ENCODE measurements at regions not wholly inside any gene's neighbourhood (a gene's known extent, or its start where the extent isn't known, plus 50 kb on each side); places are given as distances from the start of the nearest gene placed in this dataset.
"Not testable (repeated sequence)": the region's sequence is repeated elsewhere in the genome, so short reads cannot be mapped to it uniquely, and the experiment has no call there.

DNA sequence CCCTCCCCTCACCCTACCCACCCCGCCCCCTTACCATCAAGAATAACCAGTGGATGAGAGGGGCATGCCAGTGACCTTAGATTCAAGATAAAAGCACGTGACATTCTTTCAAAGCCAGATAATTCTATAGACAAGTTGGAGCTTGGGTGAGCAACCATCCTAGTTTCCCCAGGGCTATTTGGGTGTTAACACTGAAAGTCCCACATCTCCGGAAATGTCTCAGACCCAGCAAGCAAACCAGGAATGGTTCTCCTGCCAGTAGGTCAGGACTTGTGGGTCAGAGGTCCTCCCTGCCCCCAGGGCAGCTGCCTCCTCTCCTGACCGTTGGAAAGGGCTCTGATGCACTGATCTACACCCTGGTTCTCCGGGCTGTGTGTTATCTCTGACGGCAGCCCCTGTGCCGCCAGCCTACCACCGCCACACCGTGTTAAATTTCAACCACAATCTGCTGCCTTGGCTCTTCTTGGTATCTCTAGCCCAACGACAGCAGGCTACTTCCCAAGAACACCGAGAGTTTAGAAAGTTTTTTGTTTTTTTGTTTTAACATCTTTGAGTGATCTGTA lies 287.0 kb downstream of the BCL2L11 start:
- DNase-seq: not testable (repeated sequence)

DNA sequence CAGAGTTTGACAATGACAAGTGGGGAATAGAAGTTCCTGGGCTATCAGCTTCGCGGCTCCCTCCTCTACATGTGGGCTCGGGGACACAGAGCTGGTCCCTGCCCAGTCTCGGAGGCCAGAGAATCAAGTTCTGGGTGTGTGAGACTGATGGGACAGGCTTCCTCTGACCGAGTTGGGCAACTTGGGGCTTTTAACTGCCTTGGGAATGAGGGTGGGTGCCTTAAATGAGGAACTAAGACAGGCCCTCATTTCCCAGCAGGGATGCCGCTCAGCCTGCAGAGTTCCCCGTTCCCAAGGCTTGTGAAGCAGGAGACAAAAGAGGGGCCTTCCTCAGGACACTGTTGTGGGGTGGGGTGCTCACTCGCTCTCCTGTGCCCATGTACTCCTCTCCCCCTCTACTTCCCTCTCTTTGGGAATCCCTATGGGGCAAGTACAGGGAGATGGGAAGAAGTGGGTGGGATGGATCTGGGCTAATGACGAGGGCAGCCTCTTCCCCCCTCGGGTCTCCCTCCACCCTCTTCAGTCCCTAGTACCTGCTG lies 290.2 kb downstream of the BCL2L11 start:
- DNase-seq: not testable (repeated sequence)

DNA sequence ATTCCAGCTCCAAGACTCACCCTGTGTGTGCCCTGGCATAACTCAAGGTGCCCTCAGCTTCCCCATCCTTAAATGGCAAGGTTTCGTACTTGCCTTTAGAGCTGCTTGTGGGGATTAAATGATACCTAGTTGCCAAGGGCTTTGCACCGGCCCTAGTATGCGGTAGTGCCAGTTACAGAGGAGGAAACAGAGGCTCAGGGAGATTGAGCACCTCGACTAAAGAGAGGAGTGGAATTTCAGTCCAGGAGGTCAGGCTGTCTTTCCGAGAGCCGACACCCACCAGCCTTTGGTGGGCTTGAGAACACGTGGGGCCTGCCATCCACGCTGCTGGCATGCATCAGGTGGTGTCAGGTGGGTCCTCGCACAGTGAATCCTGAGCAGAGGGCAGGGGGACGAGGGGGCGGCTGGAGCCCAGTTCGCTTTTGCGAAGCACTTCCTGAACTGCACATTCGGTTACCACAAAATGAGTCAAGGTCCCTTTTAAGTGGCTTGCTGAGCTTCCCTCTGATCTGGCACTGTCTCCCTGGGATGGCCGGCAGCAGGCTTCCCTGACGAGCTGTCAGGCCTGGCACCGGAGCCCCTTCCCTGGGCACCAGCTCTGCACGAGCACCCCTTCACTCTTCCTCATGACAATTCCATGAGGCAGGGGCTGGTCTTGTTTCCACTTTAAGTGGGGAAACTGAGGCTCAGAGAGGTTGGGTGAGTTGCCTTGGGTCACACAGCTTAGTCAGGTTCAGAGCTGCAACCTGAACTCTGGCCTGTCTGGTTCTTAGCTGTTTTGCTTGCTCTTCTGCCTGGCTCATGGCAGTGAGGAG lies 291.4 kb downstream of the BCL2L11 start:
- DNase-seq: not testable (repeated sequence)

DNA sequence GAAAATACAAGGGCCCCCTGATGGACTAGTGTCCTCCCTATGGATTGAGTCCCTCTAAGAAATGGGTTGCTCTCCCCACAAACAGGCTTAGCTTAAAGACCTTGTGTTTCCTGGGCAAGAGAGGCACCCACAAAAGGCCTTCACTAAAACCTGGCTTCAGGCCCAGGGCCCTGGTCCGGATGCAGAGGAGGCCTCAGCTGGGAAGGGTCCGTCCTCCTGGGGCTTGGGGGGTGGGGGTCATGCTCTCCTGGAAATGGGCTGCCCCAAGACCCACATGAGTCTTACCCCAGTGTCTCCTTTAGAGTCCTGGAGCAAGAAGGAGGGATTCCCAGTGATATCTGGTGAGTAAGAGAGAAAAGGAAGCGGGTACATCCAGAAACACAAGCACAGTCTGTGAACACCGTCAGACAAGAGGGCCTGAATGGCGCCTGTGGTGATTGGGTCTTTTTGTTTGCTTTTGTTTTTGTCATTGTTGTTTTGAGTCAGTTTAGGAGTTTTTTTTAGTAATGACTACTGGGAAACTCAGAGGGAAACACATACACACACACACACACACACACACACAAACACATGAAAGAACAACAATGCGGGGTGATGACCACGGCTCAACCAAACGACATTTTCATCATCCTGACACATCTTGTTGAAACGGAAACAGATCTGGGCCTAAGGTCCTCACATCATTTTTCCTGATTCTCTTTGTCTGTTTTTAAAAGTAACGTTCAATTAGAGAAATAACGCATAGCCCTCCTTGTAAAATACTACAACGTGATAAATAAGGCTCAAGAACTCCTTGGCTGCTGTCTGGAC lies 292.3 kb downstream of the BCL2L11 start:
- not testable (repeated sequence) for DNase-seq

DNA sequence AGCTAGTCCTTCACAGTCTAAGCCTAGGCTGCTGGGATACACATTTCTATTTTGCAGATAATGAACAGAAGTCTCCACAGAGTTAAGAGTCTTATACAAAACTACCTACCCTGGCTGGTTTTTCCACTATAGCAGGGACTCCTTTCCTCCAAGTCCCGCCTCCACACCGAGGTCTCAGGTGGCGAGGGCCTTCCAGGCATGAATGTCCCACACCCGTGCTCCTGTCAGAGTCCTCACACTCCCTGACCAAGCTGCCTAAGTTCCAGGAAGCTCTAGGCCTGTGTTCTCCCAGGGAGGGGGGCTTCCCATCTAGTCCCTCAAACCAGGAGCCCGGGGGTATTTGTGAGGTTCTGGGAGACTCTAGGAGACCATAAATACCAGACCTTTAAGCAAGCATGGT lies 293.2 kb downstream of the BCL2L11 start:
- not testable (repeated sequence) for DNase-seq

DNA sequence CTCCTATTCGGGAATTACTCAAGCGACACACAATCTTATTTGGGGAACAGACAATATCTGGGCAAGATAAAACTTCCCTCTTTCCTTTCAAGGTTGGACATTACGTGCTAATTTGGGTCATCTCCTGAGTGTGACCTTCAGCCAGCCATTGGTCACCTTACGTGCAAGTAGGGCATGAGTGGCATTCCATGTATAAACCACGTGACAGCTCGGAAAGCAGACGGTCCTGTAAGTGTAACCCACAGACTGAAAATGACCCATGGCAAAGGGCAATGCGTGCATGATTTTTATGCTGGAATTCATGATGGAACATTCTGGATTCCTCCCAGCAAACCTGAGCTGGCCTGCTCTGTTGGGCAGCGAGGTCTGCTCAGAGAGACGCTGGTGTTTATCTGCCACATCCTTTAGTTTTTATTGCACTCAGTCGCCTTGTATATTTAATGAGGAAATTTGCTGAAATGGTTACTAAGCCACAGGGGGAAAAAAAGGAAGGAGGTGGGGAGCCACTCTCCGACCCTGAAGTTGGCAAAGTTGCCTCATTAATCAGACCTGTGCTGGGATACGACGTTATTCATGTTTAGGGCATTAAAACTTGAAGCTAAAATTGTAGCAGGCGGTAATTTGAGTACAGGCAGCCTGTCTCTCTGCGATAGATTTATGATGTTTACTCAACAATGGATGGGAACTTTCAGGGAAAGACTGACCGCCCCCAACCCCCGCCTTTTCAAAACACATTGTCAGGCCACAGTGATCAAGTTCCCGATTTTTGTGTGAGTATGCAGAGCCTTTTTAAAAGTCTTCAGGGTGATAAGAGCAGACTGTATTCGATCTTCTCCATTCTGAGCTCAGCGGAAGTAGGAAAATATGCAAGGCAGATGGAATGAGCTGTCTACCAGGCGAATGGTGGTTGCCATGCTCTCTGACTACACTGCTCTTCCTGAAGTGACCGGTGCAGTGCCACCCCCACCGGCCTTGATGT lies 295.3 kb downstream of the BCL2L11 start:
- not testable (repeated sequence) for DNase-seq

DNA sequence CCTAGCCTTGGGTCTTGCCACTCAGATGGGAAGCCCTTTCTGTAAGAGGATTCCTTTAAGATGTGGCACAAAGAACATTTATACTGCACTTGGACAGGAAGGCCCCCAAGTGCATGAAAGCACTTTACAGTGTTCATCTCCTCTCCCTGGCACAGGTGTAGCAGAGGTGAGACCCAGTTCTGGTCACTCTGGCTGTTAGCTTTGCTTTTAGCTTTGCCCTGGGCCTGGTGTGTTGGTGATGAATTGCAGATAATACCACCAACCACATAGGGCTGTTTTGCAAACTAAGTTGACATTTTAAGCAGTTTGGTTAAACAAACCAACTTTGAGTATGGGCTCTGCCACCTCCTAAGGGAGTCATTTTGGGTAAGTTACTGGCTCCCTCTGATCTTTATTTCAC lies 296.3 kb downstream of the BCL2L11 start:
- DNase-seq: not testable (repeated sequence)

DNA sequence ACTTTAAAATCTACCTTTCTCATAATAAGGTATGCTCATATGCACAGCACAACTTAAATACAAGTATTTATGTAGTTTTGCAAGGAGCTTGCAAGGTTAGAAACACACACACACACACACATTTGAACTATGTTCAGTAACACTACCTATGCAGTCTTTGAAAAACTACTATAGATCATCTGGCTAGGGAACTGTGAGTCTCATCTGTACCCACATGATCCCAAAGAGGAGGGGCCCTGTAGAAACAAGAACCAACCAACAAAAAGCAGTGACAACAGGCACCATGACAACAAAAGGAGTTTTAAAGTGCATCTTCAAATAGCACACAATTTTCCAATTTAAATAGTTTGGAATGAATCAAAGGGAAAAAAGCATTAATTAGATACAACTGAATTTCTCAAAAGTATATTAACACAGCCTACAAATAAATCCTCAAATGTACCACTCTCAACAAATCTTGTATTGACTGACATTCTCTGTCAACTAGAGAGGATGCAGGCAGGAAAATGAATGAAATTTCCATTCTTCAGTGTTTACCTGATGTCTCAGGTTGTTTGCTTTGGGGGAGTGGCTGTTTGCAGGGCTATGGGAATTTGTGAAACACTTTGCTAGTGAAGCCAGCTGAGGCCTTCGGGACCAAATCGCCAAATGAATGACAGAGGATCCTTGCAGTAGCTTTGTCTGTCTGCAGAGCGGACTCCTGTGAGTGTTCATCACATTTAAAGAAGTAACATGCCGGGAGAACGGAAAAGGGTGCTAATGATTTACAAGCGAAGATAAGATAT lies 297.6 kb downstream of the BCL2L11 start:
- not testable (repeated sequence) for DNase-seq

DNA sequence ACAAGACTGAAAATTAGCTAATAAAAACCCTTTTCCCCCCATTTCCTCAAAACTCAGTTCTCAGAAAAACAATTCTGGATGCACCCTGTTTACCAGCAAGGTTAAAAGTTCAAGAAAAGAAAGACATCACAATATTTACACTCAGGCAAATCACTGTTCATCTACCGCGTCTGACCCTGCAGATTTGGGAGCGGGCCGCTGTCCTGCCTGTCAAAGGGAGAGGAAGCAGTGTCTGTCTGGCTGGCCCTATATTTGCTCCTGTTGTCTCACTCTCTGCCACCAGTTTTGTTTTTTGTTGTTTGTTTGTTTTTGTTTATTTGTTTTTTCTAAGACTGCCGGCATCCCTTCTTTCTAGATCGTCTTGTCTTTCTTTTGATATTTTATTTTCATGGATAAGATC lies 299.4 kb downstream of the BCL2L11 start:
- DNase-seq: not testable (repeated sequence)

DNA sequence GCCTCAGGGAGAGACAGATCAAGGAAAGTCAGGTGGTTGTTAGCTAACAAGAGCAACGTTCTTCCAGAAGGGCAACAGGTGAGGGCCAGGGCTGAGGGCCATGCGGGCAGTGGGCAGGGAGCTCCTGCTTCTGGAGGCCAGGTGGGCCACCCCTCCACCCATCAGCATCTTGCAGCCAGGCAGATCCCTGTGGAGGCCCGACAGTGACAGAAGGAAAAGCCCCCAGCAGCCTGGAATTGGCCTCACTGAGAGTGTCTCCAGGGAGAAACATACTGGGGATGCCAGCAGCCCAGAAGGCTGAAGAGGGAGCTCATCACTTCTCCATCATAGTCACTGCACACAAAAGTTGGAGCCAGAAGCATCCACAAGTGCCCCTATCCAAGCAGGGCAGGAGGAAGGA lies 300.1 kb downstream of the BCL2L11 start:
- not testable (repeated sequence) for DNase-seq

DNA sequence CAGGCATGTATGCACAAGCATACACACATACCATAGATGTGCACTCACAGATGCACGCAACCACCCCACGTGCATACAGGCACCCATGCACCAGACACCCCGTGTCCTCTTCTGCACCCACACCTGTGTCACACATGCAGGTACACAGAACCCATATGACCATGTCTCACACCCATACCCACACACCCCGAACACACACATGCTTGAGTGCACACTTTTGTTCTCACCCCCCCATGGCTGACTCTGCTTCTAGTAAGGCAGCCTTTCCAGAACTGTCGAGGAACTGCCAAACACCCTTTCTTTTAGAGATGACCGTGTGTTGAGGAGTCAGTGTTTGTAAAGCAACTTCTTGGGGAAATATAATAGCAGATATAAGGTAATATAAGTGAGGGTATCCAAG lies 301.2 kb downstream of the BCL2L11 start:
- not testable (repeated sequence) for DNase-seq

DNA sequence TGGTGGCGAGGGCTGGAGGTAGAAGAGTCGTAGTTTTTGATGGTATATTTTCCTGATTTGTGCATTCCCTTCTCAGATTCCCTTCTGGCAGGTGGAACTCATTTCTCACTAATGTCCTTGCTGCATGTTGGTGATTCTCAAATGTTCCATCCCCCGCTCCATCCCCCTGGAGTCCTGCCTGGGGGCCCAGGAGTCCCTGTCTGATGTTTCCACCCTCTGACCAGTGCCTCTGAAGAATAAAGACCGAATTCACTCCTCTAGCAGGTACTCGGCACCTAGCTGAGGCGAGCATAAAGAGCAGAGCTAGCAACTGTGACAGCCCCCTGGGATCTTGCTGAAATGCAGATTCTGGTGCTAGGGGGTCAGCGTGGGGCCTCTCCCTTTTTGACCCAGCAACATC lies 301.8 kb downstream of the BCL2L11 start:
- DNase-seq: not testable (repeated sequence)

DNA sequence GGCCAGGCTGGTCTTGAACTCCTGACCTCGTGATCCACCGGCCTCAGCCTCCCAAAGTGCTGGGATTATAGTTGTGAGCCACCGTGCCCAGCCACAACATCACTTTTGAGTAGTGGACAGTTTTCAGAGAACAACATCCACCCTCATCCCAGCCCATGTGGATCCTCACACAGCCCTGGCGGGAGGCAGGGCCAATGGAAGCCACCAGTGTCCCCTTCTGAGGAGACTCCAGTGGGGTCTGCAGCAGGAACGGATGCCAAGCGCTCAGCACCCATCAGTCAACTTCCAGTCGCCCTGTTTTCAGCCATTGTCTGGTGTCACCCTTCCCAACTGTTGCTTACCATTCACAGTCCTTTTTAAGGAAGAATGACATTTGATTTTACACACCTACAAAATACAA lies 302.5 kb downstream of the BCL2L11 start:
- DNase-seq: not testable (repeated sequence)

DNA sequence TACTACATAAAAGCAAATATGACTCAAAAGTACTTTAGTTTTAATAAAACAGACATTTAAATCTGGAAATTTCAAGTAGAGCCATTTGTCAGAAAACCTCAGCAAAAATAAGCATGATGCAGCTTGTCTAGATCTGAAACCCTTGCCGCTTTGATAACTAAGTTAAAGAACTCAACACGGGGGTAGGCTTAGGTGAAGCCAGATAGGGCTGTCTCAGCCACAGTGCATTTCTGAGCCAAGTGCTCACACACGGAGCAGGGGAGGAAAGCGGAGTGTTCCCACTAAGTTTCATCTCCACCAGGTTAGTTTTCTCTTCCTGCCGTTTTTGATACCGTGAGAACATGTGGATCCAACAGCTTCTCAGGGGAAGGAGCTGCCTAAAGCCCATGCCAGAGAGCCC lies 303.5 kb downstream of the BCL2L11 start:
- DNase-seq: not testable (repeated sequence)

DNA sequence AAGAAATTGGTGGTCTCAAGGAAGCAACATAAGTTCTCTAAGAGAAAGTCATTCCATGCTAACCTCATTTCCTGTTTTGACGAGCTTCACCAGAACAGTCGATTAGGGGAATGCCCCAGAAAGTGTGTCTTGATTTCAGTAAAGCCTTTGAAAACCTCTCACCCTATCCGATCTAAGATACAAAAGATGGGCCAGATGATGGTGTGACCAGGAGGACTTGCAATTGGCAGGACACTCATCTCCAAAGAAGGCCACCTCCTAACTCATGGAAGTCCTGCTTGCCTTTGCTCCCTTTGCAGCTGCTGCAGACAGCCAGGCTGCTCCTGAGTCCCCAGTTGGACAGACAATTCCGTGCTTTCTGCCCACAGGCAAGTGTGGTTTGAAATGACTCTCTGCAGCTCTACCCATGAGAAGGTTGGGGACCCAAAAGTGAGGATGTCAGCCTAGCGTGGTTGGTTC lies 304.2 kb downstream of the BCL2L11 start:
- not testable (repeated sequence) for DNase-seq

DNA sequence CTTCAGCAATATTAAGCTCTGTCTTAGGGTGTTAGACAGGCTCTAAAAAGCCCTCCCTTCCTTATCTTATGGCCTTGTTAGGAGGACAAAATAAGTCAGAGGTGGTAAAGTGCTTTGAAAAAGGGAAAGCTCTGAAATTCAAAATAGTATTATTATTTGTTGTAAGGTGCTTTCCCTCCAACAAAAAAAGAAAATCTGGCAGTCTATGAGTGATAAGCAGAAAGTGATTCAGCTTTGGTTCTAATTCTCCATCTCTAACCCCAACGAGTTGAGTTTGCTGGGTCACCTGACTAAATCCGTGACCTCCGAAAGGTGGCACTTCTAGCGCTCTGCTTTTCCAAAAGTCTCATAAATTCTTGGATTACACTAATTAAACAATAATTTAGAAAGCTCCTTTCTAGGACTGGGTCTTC lies 305.1 kb downstream of the BCL2L11 start:
- DNase-seq: not testable (repeated sequence)

DNA sequence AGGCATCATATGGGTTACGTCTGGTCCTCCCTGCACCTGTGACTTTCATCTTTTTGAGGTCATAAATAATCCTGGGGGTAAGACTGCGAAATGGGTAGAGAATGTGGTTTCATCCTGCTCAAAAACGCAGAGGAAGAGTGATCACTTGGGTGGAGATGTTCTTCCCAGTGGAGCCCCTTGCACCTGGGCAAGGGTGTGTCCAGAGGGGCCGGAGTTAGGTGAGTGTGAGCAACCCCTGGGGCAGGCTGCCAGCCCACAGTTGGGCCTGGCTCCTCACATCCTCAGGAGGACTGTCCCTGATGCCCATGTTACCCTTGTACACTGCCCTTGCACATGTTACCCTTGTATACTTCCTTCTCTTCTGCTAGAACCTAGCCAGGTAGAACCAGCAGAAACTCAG lies 306.6 kb downstream of the BCL2L11 start:
- DNase-seq: not testable (repeated sequence)

DNA sequence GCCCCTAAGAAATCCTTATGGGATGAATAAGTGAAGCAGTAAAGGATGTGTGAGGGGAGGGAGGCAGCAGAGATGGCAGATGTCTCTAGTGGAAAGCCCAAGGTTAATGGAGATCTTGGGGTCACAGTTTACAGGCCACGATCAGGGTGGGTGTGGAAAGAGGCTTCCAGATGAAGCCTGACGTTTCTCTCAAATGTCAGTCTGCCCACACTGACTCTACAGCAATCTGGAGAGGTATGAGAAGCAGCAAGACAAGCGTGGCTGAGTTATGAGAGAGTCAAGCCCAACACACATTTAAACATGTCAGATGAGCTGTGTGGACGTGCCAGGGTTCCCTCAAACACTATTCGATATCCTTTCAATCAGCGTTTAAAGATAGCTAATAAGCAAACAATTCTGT lies 308.2 kb downstream of the BCL2L11 start:
- DNase-seq: not testable (repeated sequence)

DNA sequence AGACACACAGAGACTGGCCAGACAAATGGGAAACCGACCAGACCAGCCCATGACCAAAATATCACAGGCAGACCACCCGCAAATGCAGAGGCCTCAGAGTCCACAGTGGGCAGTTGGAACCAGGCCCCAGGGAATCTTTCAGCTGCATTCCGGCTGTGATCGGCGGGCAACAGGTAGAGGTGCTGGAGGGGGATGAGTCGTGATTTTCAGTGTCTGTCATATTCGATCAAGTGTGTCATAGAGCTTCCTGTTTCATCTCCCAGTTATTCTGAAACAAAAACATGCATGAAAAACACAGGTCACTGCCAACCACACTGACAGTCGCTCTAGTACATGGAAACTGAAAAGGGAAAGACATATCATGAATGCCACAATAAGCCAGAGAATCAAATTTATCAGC lies 308.6 kb downstream of the BCL2L11 start:
- not testable (repeated sequence) for DNase-seq

DNA sequence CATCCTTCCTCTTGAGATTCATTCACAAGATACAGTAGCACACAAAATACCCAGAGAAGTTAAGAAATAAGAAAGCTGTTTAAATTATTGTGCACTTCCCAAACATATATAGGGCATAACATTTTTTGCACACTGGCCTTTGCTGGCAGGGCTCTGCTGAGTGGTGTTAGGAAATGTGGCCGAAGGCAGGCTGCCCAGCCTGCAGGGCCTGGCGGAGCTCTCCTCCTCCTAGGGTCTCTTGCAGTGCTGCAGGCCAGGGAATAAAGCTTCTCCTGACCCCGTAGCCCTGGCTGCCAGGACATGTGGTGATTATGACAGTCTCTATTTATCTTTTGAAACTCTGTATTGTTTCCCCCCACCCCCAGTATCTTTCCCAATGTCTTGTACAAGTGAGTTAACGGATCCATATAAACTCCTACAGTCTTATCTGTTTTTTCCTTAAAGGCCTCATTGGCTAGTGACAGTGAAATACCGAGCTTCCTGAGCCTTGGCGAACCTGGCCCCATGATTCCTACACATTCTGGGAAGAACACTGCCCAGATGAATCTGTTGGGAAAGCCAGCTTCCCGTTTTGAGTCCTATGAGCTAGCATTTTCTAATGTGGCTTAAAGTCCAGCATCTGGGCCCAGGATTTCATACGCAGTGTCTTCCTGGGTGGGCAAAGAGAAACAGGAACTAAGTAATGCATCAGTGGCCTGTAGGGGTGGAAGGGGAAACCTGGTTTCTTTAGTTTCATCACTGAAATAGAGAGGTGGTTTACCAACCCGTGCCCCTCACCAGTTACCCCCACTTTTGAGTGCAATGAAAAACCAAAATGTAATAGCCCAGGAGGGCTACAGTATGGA lies 310.3 kb downstream of the BCL2L11 start:
- not testable (repeated sequence) for DNase-seq
